Mucosa of rectum (tissue), 2 donors: ENCODE measurements at regions not wholly inside any gene's neighbourhood (a gene's known extent, or its start where the extent isn't known, plus 50 kb on each side); places are given as distances from the start of the nearest gene placed in this dataset.
"Not testable (repeated sequence)": the region's sequence is repeated elsewhere in the genome, so short reads cannot be mapped to it uniquely, and the experiment has no call there.

Source experiments
- H3K27ac ChIP-seq, 2 donors: one replicate each; pipeline ENCODE4 v1.7.0; 2013; ENCODE audit warnings: inconsistent platforms in 2 of 2, low read depth in 2 of 2, low read length in 2 of 2
- H3K27me3 ChIP-seq, 2 donors: one replicate each; pipeline ENCODE4 v1.7.0; 2013; ENCODE audit warnings: low read length in 2 of 2; ENCODE audit not compliant: control insufficient read depth in 2 of 2, insufficient read depth in 2 of 2
- H3K36me3 ChIP-seq, 2 donors: one replicate each; pipeline ENCODE4 v1.7.0; 2013; ENCODE audit warnings: low read length in 2 of 2; ENCODE audit not compliant: control insufficient read depth in 2 of 2, insufficient read depth in 2 of 2
- H3K4me1 ChIP-seq, 2 donors: one replicate each; pipeline ENCODE4 v1.7.0; 2013; ENCODE audit warnings: low read length in 2 of 2, mild to moderate bottlenecking in 1 of 2; ENCODE audit not compliant: control insufficient read depth in 2 of 2, insufficient read depth in 2 of 2
- H3K4me3 ChIP-seq, 2 donors: one replicate each; pipeline ENCODE4 v1.7.0; 2013; ENCODE audit warnings: low read length in 2 of 2
- H3K9ac ChIP-seq, 2 donors: one replicate each; pipeline ENCODE4 v1.7.0; 2013; ENCODE audit warnings: low read length in 2 of 2, low read depth in 1 of 2, mild to moderate bottlenecking in 1 of 2
- H3K9me3 ChIP-seq, 2 donors: one replicate each; pipeline ENCODE4 v1.7.0; 2013; ENCODE audit warnings: low read length in 2 of 2; ENCODE audit not compliant: control insufficient read depth in 2 of 2
- donor health status: healthy.
- donor health status: Normal muscosa, but diverticular disease.

DNA sequence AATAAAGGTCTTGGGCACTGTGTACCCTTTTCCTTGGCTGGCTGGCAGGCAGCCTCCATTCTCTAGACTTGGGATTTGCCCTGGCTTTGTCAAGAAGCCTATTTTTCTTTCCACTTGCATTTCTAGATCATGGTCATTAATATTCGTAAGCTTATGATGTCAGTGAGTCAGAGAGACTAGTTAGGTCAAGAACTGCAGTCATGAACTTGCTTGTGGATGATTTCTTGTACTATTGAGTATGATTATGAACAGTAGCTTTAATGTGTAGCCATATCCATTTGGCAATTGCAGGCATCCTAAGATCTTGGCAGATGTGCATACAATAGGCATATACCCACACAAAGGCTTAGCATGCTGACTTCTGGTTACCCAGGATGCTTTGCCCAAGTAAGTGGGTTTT is 186.8 kb upstream of the CLINT1 start:
- Histone ChIP-seq H3K27ac (no peak overlapping the region), H3K9ac (no peak overlapping the region), H3K4me1 (no peaks in the 10 kb centered on the region), H3K36me3 (no peaks in the 10 kb centered on the region), H3K27me3 (no peaks in the 10 kb centered on the region), H3K9me3 (no peaks in the 10 kb centered on the region), H3K4me3 (no peak overlapping the region)

GRCh38 chr5:158039911-158040347 is 181.0 kb upstream of the CLINT1 start:
- no peaks in the 10 kb centered on the region for H3K36me3 ChIP-seq
- H3K9me3 ChIP-seq: no peaks in the 10 kb centered on the region
- no peak overlapping the region for H3K4me3 ChIP-seq
- H3K27ac ChIP-seq: no peak overlapping the region
- H3K9ac ChIP-seq: no peak overlapping the region
- no peaks in the 10 kb centered on the region for H3K27me3 ChIP-seq
- no peaks in the 10 kb centered on the region for H3K4me1 ChIP-seq

DNA sequence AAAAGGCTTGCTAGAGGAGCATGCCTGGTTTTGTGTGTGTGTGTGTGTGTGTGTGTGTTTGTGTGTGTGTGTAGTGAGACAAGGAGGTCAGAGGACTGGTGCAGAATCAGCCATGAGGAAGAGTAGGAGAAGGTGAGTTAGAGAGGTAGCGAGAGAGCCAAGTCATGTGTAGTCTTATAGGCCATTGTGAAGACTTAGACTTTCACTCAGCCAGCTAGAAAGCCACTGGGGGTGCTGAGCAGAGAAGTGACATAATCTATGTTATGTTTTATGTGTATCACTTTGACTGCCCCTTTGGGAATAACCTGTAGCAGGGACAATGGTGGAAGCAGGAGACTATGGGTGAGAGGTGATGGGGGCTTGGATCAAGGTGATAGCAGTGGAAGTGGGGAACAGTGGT is 180.5 kb upstream of the CLINT1 start:
- no peaks in the 10 kb centered on the region for H3K36me3 ChIP-seq
- no peak overlapping the region for H3K27ac ChIP-seq

GRCh38 chr5:158036983-158037595 is 178.1 kb upstream of the CLINT1 start:
- H3K27me3 ChIP-seq, H3K36me3 ChIP-seq, H3K9me3 ChIP-seq, H3K9ac ChIP-seq, H3K27ac ChIP-seq, H3K4me3 ChIP-seq, H3K4me1 ChIP-seq: not testable (repeated sequence)

More for the DNA sequence above, 180.5 kb upstream of the CLINT1 start:
- Histone ChIP-seq H3K27me3 (no peaks in the 10 kb centered on the region), H3K4me1 (no peaks in the 10 kb centered on the region), H3K9ac (no peak overlapping the region), H3K4me3 (no peak overlapping the region), H3K9me3 (peaks cover 0 to 1% of the 10 kb centered on the region in 2 donors)

DNA sequence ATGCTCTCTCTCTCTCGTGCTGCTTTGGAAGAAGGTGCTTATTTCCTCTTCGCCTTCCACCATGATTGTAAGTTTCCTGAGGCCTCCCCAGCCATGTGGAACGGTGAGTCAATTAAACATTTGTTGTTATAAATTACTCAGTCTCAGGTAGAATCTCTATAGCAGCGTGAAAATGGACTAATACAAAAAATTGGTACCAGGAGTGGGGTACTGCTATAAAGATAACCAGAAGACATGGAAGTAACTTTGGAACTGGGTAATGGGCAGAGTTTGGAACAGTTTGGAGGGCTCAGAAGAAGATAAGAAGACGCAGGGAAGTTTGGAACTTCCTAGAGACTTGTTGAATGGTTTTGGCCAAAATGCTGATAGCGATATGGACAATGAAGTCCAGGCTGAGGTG is 175.6 kb upstream of the CLINT1 start:
- not testable (repeated sequence) for H3K9ac ChIP-seq, H3K4me3 ChIP-seq, H3K36me3 ChIP-seq, H3K27ac ChIP-seq, H3K27me3 ChIP-seq, H3K9me3 ChIP-seq, H3K4me1 ChIP-seq

- Histone ChIP-seq H3K4me3 (no peak overlapping the region), H3K9me3 (peaks cover 0 to 2% of the 10 kb centered on the region in 2 donors), H3K36me3 (no peaks in the 10 kb centered on the region), H3K9ac (no peak overlapping the region), H3K27me3 (no peaks in the 10 kb centered on the region), H3K27ac (no peak overlapping the region), H3K4me1 (peaks cover 0 to 2% of the 10 kb centered on the region in 2 donors)
These were observed 174.8 kb upstream of the CLINT1 start for GRCh38 chr5:158033724-158034123.

GRCh38 chr5:158033076-158033475 is 174.1 kb upstream of the CLINT1 start:
- Histone ChIP-seq H3K27me3 (no peaks in the 10 kb centered on the region), H3K36me3 (no peaks in the 10 kb centered on the region), H3K4me3 (no peak overlapping the region), H3K27ac (no peak overlapping the region), H3K9me3 (peaks cover 0 to 2% of the 10 kb centered on the region in 2 donors), H3K9ac (no peak overlapping the region), H3K4me1 (peaks cover 0 to 2% of the 10 kb centered on the region in 2 donors)

DNA sequence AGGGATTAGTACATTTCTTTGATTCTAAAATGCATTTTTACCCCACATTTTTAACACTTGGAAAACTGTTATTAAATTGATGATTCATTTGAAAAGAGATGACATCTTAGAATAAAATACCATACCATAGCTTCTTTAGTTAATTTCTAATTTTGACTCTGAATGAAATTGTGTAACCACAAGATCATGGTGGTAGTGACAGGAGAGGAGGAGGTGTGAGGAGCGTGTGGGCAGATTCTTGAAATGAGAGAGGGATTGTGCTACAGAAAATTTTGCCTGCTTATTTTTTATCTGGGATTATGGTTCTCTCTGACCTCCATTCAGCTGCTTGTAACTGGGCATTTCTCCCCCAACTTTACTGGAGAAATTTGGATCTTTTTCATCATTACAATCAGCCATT is 173.3 kb upstream of the CLINT1 start:
- Histone ChIP-seq H3K4me3 (no peak overlapping the region), H3K36me3 (no peaks in the 10 kb centered on the region), H3K27ac (no peak overlapping the region), H3K9me3 (peaks cover 0 to 2% of the 10 kb centered on the region in 2 donors), H3K9ac (no peak overlapping the region), H3K27me3 (no peaks in the 10 kb centered on the region), H3K4me1 (peaks cover 0 to 2% of the 10 kb centered on the region in 2 donors)

DNA sequence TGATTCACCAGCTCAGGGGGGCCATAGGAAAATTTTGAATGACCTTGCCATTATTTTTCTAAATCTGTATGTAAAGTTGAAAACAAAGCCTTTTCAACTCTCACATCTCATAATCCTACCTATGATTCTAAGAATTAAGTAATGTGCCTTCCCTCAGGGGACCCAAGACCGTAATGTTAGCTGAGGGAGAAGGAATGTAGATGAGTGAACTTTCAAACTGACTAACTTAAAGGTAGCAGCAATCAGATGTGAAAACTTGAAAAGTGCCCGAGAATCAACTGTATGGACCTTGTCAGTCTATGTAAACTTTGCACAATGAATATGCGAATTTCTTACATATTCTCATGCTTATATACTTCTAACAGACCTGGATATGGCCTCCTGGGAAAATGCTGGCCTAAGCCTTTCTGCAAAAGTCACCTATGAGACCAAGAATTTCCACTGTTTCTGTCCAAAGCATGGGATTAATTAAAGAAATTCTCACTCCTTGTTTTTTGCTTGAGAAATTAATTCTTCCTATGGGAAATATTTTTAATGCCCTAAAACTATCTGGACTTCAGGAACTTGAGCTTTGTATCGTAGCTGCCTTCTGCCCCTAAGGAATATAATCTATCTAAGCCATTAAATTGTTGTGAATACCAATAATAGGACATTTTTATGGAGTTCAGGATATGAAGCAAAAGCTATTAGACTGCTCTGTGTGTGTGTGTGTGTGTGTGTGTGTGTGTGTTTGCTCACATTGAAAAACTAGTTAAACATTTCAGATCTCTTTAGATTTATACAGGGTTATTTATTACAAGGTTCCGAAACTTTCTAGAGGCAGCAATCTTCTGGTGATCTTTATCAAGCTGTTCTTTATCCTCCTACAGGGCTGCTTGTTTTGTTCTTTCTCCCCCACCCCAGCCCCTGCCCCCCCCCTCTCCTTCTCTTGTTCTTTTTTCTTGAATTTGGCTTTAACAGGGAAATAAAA is 169.1 kb upstream of the CLINT1 start:
- H3K9me3 ChIP-seq: no peaks in the 10 kb centered on the region
- no peak overlapping the region for H3K4me3 ChIP-seq
- H3K4me1 ChIP-seq: peaks cover 2 to 6% of the 10 kb centered on the region in 2 donors
- H3K27ac ChIP-seq: no peak overlapping the region
- no peak overlapping the region for H3K9ac ChIP-seq
- no peaks in the 10 kb centered on the region for H3K36me3 ChIP-seq
- H3K27me3 ChIP-seq: no peaks in the 10 kb centered on the region

- Histone ChIP-seq H3K9me3 (no peaks in the 10 kb centered on the region), H3K4me3 (no peak overlapping the region), H3K9ac (no peak overlapping the region), H3K36me3 (no peaks in the 10 kb centered on the region), H3K27ac (no peak overlapping the region), H3K4me1 (peaks cover 4 to 7% of the 10 kb centered on the region in 2 donors), H3K27me3 (no peaks in the 10 kb centered on the region)
These were observed 167.5 kb upstream of the CLINT1 start for GRCh38 chr5:158026304-158027031.
